ENCODE measurements at regions not wholly inside any gene's neighbourhood (a gene's known extent, or its start where the extent isn't known, plus 50 kb on each side); places are given as distances from the start of the nearest gene placed in this dataset.

DNA sequence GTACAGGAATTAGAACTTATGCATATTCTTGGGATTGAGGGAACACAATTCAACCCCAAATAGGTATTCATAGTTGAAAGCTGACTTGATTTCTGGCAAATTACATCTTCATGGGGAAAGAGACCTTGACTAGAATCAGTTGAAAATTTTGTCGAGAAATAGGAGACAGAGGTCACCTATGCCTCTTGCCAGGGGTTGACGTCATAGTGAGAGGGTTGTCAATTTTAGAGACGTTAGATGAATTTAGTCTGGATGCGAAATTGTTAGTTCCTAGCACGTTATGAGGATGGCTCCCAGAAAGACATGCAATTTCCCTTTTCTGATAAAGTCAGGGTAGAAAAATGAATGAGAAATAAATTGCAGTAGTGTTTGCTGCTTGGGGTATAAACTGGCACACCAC is 59.3 kb downstream of the SEC61G start:
- TF ChIP-seq, protein P1, sequence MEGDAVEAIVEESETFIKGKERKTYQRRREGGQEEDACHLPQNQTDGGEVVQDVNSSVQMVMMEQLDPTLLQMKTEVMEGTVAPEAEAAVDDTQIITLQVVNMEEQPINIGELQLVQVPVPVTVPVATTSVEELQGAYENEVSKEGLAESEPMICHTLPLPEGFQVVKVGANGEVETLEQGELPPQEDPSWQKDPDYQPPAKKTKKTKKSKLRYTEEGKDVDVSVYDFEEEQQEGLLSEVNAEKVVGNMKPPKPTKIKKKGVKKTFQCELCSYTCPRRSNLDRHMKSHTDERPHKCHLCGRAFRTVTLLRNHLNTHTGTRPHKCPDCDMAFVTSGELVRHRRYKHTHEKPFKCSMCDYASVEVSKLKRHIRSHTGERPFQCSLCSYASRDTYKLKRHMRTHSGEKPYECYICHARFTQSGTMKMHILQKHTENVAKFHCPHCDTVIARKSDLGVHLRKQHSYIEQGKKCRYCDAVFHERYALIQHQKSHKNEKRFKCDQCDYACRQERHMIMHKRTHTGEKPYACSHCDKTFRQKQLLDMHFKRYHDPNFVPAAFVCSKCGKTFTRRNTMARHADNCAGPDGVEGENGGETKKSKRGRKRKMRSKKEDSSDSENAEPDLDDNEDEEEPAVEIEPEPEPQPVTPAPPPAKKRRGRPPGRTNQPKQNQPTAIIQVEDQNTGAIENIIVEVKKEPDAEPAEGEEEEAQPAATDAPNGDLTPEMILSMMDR (IDR thresholded peaks at IDR 0.05), result no peak
- TF ChIP-seq POLR2AphosphoS5 (IDR thresholded peaks at IDR 0.05), result no peak
